ENCODE measurements at regions not wholly inside any gene's neighbourhood (a gene's known extent, or its start where the extent isn't known, plus 50 kb on each side); places are given as distances from the start of the nearest gene placed in this dataset.

GRCh38 chr13:100899720-100900316 lies 225.2 kb upstream of the TMTC4 start:
- Histone ChIP-seq H3K23ac (ENCODE audit: low read depth, low read length) (no peak overlapping the region), H3K56ac (ENCODE audit: extremely low read depth, insufficient read depth, low read length) (no peak overlapping the region), H3K79me1 (ENCODE audit: low read depth in 1 of 2, low read length in 2 of 2) (no peaks in the 10 kb centered on the region), H3K4me1 (ENCODE audit: control insufficient read depth, insufficient read depth, low read length) (peaks cover 2% of the 10 kb centered on the region), H3K14ac (replicated peaks; ENCODE audit: low read depth, low read length) (no peak overlapping the region), H3K27ac (ENCODE audit: insufficient read depth, low read length) (no peak overlapping the region), H2BK15ac (ENCODE audit: low read depth, low read length) (no peak overlapping the region), H2AFZ (replicated peaks; ENCODE audit: low read length, poor library complexity) (no peak overlapping the region), H2BK20ac (ENCODE audit: low read depth, low read length) (no peak overlapping the region), H2BK5ac (ENCODE audit: low read depth, low read length, poor library complexity, severe bottlenecking) (no peak overlapping the region), H3K4me3 (ENCODE audit: insufficient read depth, low read depth, low read length) (no peak overlapping the region), H3K4ac (ENCODE audit: low read depth, low read length) (no peak overlapping the region), H2BK120ac (ENCODE audit: low read depth, low read length) (peak overlapping the region; percentile 11; the same call in 1 of the 2 replicates), H2AK9ac (replicated peaks; ENCODE audit: low read depth, low read length, poor library complexity) (no peak overlapping the region), H3K18ac (ENCODE audit: low read depth, low read length) (no peak overlapping the region), H4K5ac (ENCODE audit: low read depth, low read length) (no peak overlapping the region), H2AK5ac (ENCODE audit: low read depth, low read length) (no peak overlapping the region), H3K9ac (ENCODE audit: low read depth, low read length) (no peak overlapping the region), H3K4me2 (ENCODE audit: low read depth, low read length) (no peak overlapping the region), H3K9me3 (ENCODE audit: control insufficient read depth, insufficient read depth, low read length) (peaks cover 2% of the 10 kb centered on the region; the same call in 1 of the 2 replicates), H4K8ac (ENCODE audit: low read depth in 2 of 2, low read length in 2 of 2) (no peak overlapping the region), H4K91ac (ENCODE audit: insufficient read depth, low read depth, low read length) (no peak overlapping the region), H3K9me1 (ENCODE audit: insufficient read depth, low read length) (no peaks in the 10 kb centered on the region), H4K20me1 (ENCODE audit: insufficient read depth, low read length) (no peaks in the 10 kb centered on the region), H3K36me3 (ENCODE audit: control insufficient read depth, insufficient read depth, low read length) (no peaks in the 10 kb centered on the region), H3K27me3 (ENCODE audit: control insufficient read depth, insufficient read depth, low read length) (no peaks in the 10 kb centered on the region)
- DNase-seq (no peak), ATAC-seq (ENCODE audit: low read depth) (no peak)
- 60% methylated on average over 3 of the region's 5 CpGs; no CpG with 5 or more reads in 1 of the 2 experiments for WGBS, 2 experiments (ENCODE audit: extremely low coverage in 2 of 2, insufficient read length in 1 of 2)
- intact Hi-C loops (cut with micrococcal nuclease) = no loop called here
- ChIA-PET CTCF (no interaction called here), POLR2A (ENCODE audit: unreplicated experiment) (no interaction called here)
- TF ChIP-seq POLR2A (IDR thresholded peaks at IDR 0.05; ENCODE audit: low read depth, low read length) = no peak
- no peak for TF ChIP-seq MAFK (IDR thresholded peaks at IDR 0.05; ENCODE audit: low read depth, low read length)
- no peak for TF ChIP-seq RFX5 (IDR thresholded peaks at IDR 0.05; ENCODE audit: low read depth, low read length)
- no peak for TF ChIP-seq RAD21 (IDR thresholded peaks at IDR 0.05; ENCODE audit: low read length)
- TF ChIP-seq SMC3 (IDR thresholded peaks at IDR 0.05; ENCODE audit: low read depth, low read length) = no peak
- TF ChIP-seq ELK1 (IDR thresholded peaks at IDR 0.05; ENCODE audit: borderline replicate concordance, low read depth, low read length) = no peak
- no peak for TF ChIP-seq CEBPB (IDR thresholded peaks at IDR 0.05; ENCODE audit: low read depth, low read length)
- no peak for TF ChIP-seq CHD1 (IDR thresholded peaks at IDR 0.05; ENCODE audit: low read depth, low read length)
- no peak for TF ChIP-seq MXI1 (IDR thresholded peaks at IDR 0.05; ENCODE audit: borderline replicate concordance, low read depth, low read length)
- no peak for TF ChIP-seq NFE2L2 (IDR thresholded peaks at IDR 0.05; ENCODE audit: low read depth, low read length)
- TF ChIP-seq FOS (IDR thresholded peaks at IDR 0.05; ENCODE audit: low read depth, low read length) = no peak
- TF ChIP-seq RCOR1 (IDR thresholded peaks at IDR 0.05; ENCODE audit: insufficient replicate concordance, low read length) = no peak
- no peak for TF ChIP-seq MAZ (IDR thresholded peaks at IDR 0.05; ENCODE audit: borderline replicate concordance, low read depth, low read length)
- TF ChIP-seq, protein P1, sequence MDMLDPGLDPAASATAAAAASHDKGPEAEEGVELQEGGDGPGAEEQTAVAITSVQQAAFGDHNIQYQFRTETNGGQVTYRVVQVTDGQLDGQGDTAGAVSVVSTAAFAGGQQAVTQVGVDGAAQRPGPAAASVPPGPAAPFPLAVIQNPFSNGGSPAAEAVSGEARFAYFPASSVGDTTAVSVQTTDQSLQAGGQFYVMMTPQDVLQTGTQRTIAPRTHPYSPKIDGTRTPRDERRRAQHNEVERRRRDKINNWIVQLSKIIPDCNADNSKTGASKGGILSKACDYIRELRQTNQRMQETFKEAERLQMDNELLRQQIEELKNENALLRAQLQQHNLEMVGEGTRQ (IDR thresholded peaks at IDR 0.05; ENCODE audit: low read depth, low read length) = no peak
- TF ChIP-seq, protein P2, sequence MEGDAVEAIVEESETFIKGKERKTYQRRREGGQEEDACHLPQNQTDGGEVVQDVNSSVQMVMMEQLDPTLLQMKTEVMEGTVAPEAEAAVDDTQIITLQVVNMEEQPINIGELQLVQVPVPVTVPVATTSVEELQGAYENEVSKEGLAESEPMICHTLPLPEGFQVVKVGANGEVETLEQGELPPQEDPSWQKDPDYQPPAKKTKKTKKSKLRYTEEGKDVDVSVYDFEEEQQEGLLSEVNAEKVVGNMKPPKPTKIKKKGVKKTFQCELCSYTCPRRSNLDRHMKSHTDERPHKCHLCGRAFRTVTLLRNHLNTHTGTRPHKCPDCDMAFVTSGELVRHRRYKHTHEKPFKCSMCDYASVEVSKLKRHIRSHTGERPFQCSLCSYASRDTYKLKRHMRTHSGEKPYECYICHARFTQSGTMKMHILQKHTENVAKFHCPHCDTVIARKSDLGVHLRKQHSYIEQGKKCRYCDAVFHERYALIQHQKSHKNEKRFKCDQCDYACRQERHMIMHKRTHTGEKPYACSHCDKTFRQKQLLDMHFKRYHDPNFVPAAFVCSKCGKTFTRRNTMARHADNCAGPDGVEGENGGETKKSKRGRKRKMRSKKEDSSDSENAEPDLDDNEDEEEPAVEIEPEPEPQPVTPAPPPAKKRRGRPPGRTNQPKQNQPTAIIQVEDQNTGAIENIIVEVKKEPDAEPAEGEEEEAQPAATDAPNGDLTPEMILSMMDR (conservative IDR thresholded peaks at IDR 0.05; ENCODE audit: low read depth, low read length) = no peak
- TF ChIP-seq BHLHE40 (IDR thresholded peaks at IDR 0.05; ENCODE audit: low read depth, low read length) = no peak
- in situ Hi-C loops (cut with MboI; ENCODE audit: low sequenced_read_pairs) = no loop called here
- dilution Hi-C loops (cut with HindIII; ENCODE audit: low sequenced_read_pairs, unreplicated experiment) = no loop called here
- no TSS peak for BruUV-seq (replicated peaks)
